ENCODE measurements at regions not wholly inside any gene's neighbourhood (a gene's known extent, or its start where the extent isn't known, plus 50 kb on each side); places are given as distances from the start of the nearest gene placed in this dataset.

GRCh38 chr5:99191206-99191745 lies 262.5 kb upstream of the CHD1 start:
- TF ChIP-seq EZH2 (IDR thresholded peaks at IDR 0.05; ENCODE audit: borderline replicate concordance, low read depth, low read length, severe bottlenecking), result no peak
- TF ChIP-seq, protein P1, sequence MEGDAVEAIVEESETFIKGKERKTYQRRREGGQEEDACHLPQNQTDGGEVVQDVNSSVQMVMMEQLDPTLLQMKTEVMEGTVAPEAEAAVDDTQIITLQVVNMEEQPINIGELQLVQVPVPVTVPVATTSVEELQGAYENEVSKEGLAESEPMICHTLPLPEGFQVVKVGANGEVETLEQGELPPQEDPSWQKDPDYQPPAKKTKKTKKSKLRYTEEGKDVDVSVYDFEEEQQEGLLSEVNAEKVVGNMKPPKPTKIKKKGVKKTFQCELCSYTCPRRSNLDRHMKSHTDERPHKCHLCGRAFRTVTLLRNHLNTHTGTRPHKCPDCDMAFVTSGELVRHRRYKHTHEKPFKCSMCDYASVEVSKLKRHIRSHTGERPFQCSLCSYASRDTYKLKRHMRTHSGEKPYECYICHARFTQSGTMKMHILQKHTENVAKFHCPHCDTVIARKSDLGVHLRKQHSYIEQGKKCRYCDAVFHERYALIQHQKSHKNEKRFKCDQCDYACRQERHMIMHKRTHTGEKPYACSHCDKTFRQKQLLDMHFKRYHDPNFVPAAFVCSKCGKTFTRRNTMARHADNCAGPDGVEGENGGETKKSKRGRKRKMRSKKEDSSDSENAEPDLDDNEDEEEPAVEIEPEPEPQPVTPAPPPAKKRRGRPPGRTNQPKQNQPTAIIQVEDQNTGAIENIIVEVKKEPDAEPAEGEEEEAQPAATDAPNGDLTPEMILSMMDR (IDR thresholded peaks at IDR 0.05; ENCODE audit: borderline replicate concordance, extremely low read depth, low read length, poor library complexity, severe bottlenecking), result no peak
